Activated CD8-positive, alpha-beta memory T cell treated with anti-CD3 and anti-CD28 coated beads, Interleukin-2, amount 50 U/mL, for 48 hours (primary cell): ENCODE measurements at regions not wholly inside any gene's neighbourhood (a gene's known extent, or its start where the extent isn't known, plus 50 kb on each side); places are given as distances from the start of the nearest gene placed in this dataset.

ENCODE experiments used
- DNase-seq: peaks from one replicate; pipeline ENCODE4 v3.0.0-alpha.2; 2020

- DNase-seq = peak; percentile 95
These were observed 226.8 kb upstream of the IGF1R start for GRCh38 chr15:98421419-98422129.

GRCh38 chr15:98422130-98422478, 226.2 kb upstream of the IGF1R start:
- DNase-seq = no peak

GRCh38 chr15:98425173-98425572, 223.2 kb upstream of the IGF1R start:
- DNase-seq = no peak

GRCh38 chr15:98427321-98427720, 221.0 kb upstream of the IGF1R start:
- DNase-seq = no peak

DNA sequence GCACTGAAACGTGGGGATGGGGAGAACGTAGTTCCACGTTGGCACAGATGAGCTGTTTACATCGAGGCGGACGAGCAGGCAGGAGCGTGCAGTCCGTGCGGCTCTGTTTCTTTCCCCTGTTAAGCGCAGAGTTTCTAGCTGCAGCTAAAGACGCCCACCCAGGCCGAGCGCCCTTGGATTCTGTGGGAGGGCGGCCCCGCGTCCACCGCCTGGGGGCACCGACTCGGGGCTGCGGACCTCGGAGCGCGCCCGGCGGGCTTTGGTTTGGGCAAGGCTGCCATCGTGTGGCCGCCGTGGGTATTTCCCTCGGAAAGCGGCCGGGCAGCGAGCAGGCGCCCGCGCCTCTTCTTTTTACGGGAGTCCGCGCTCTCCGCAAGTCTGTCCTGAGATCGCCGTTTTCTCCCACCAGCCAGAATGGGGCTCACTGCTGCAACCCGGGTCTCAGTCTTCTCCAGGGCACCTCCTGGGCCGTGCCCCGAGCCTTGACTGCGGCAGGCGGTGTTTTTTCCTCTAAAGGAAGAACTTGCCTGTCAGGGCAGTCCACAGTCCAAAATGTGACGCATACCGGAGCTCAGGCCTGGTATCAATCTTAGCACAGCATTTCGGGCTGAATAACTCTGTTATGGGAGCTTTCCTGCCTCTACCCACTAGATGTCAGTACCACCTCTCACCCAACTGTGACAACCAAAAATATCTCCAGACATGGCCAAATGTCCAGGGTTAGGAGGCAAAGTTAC, 219.9 kb upstream of the IGF1R start:
- peak; percentile 90 for DNase-seq

- DNase-seq = no peak
These were observed 217.2 kb upstream of the IGF1R start for GRCh38 chr15:98431171-98431570.

DNA sequence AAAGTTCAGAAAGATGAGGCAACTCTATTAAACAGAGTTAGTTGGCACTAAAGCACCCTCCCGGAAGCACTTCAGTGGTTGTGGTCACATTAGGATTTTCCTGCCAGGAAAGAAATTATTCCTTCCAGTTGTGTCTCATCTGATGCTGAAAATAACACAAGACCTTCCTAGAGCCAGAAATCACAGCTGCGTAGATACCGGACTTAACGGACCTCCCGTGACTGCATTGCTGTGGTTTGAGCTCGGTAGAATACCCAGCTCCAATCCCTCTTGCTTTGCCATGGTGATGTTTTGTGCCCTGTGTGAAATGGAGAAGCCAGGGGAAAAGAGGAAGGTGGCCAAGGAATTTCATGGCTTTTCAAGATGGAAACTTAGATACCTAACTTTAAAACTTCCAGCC, 215.0 kb upstream of the IGF1R start:
- DNase-seq = no peak

DNA sequence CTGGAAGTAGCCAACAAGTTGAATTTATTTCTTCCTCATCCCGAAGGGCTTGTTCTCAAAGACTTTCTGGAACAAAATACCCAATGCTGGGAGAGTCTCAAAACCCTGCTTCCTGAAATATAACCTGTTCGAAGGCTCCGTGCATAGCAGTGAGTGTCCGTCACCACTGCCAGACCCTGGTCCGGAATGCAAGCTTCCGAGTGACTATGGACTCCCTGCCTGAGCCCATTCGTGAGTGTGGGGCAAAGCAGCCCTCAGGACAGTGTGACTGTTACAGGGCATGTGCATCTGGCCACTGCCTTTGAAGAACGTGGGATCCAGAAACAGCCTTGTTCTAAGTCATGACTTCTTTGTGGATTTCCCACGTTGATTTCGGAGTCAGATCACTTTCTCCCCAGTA, 214.5 kb upstream of the IGF1R start:
- no peak for DNase-seq

GRCh38 chr15:98437752-98438151, 210.6 kb upstream of the IGF1R start:
- DNase-seq = no peak

DNA sequence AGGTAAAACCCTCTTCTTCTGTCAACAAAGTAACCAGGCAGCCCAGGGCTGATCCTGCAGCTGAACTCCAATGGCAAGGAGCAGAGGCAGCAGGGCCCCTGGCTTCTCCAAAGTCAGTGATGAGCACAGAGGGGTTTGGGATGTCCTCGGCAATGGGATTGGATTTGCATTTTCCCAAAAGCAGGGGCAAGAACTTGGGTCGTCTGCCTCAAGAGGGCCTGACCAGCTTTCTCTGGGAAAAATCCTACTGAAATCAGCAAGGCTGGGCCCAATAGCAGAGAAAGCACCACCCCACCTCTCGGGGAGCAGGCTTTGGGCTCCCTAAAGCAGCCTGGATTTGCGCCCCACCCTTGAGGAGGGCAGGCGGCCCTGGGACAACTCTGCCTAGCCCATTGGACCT, 210.0 kb upstream of the IGF1R start:
- DNase-seq = no peak

- no peak for DNase-seq
These were observed 209.4 kb upstream of the IGF1R start for GRCh38 chr15:98438907-98439306.

GRCh38 chr15:98439523-98439942, 208.8 kb upstream of the IGF1R start:
- DNase-seq = no peak

- no peak for DNase-seq
These were observed 207.4 kb upstream of the IGF1R start for GRCh38 chr15:98440917-98441316.

GRCh38 chr15:98441599-98441998, 206.7 kb upstream of the IGF1R start:
- no peak for DNase-seq

DNA sequence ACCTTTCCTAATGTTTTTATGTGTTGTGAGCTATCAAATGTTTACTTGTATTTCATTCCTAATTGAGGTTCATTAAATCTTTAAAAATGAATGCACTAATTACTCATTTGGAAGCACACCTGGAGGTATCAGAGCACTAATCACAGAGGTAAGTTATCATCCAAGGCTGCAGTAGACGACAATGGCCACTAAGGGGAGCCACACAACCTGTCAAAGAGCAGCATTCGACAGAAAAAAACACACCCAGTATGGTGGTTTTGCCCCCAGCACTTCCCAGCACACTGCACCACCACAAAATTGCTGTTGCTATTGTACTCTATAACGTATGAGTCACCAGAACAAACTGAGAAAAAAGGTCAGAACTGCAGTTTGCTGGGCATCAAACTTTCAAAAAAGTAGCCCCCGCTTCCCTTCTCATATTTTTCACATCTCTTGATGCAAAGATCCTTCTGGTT, 205.9 kb upstream of the IGF1R start:
- peak; percentile 65 for DNase-seq

DNA sequence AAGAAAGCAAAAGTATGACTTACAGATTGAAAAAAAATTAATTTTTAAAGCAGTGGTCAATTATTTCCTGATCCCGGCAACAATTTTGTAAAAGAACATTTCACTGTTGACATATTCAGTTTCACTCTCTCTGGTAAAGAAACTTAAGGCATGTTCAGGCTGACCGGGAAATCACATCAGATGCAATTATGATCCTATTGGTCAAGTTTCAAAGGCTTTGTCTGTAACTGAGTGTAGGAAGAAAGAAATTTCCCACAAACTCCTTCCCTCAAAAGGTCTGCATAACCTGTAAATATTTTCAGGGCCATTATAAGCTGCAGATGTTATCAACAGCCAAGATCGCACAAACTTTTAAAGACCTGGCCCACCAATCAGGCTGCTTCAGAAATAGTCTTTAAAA, 205.4 kb upstream of the IGF1R start:
- DNase-seq = no peak

DNA sequence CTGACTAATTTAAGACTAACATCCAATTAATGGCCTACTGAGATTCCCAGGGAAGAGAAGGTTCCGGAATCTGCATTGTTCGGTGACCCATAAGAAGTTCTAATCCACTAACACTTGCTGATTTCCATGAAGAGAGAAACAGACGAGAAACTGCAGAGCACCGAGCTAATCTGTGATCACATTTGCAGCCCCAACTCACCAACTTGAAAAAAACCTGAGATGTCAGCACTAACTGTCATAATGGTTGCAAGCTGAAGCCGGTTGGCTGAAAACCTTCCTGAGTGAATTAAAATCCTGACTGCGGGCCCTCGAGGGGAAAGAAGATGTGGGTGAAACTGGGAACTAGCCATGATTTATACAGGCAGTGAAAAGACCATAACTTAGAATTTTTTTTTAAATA, 204.8 kb upstream of the IGF1R start:
- no peak for DNase-seq

DNA sequence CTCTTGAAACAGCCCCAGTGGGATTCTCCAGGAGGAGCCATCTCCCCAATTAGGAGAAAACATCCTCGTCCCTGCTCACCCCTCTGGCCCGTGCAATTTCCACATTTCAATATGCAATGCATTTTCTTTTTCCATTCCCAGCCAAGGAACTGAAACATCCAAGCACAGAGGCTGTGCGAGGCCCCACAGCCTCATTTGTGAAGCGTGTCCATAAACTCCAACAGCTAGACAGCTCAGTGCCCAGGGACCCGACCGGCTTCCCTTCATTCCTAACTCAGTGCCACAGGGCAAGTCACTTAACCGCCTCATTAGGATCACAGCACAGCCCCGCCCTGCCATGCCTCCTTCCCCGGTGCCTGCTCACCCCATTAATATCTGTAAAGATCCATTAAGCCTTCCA, 204.2 kb upstream of the IGF1R start:
- no peak for DNase-seq

GRCh38 chr15:98445315-98445714, 203.0 kb upstream of the IGF1R start:
- no peak for DNase-seq

DNA sequence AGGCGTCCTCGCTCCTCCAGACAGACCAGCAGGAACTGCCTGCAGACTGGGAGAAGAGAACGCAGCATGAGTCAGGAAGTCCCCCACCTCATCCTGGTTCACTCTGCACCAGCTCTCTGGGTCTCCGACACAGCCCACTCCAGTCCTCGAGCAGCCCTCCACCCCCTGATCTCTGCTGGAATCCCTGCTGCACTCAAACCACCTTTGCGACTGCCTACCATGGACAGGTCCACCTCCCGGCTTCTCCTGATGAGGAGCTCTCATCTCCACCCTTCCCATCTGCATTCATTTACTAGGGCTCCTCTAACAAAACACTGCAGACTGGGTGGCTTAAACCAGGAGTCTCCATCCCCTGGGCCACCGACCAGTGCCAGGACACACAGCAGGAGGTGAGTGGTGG, 202.3 kb upstream of the IGF1R start:
- DNase-seq = no peak

GRCh38 chr15:98447069-98447468, 201.3 kb upstream of the IGF1R start:
- no peak for DNase-seq

GRCh38 chr15:98451236-98451635, 197.1 kb upstream of the IGF1R start:
- no peak for DNase-seq

GRCh38 chr15:98452238-98452637, 196.1 kb upstream of the IGF1R start:
- no peak for DNase-seq

- DNase-seq = no peak
These were observed 192.4 kb upstream of the IGF1R start for GRCh38 chr15:98455904-98456303.

- DNase-seq = no peak
These were observed 171.8 kb upstream of the IGF1R start for GRCh38 chr15:98476559-98476958.
